ENCODE measurements at regions not wholly inside any gene's neighbourhood (a gene's known extent, or its start where the extent isn't known, plus 50 kb on each side); places are given as distances from the start of the nearest gene placed in this dataset.

- TF ChIP-seq CTCF (IDR thresholded peaks at IDR 0.05) = no peak
- TF ChIP-seq EZH2 (IDR thresholded peaks at IDR 0.05; ENCODE audit: borderline replicate concordance, insufficient read depth, low read depth, low read length, poor library complexity, severe bottlenecking) = no peak
These were observed 333.1 kb upstream of the RASGEF1B start for GRCh38 chr4:81804849-81805248.
